Hepatocyte (in vitro differentiated cells): ENCODE measurements at regions not wholly inside any gene's neighbourhood (a gene's known extent, or its start where the extent isn't known, plus 50 kb on each side); places are given as distances from the start of the nearest gene placed in this dataset. TPM values are rescaled to one million over a fixed set of nuclear protein-coding genes. Genes with fewer than 3 reads are reported as not detected.
A peak's percentile ranks its signal among the peaks of the same experiment; 100 is the strongest.
"Not testable (repeated sequence)": the region's sequence is repeated elsewhere in the genome, so short reads cannot be mapped to it uniquely, and the experiment has no call there.

ENCODE experiments used
- DNase-seq: peaks from one replicate; pipeline ENCODE4 v3.0.0-alpha.2; 2016; ENCODE audit warnings: low spot score
- H2AFZ ChIP-seq: fragments of 200-600 bp; sonication (generic); 2 replicates; pipeline ENCODE4 v1.6.0; 2016; ENCODE audit warnings: antibody characterized with exemption, mild to moderate bottlenecking
- H3K27ac ChIP-seq: fragments of 200-600 bp; sonication (generic); 2 replicates; pipeline ENCODE4 v1.5.1; 2016; ENCODE audit warnings: mild to moderate bottlenecking
- H3K27me3 ChIP-seq: fragments of 200-600 bp; sonication (generic); 2 replicates; pipeline ENCODE4 v1.6.1; 2016
- H3K36me3 ChIP-seq: fragments of 200-600 bp; sonication (generic); replicated peaks from 2 replicates; pipeline ENCODE4 v1.5.1; 2016; ENCODE audit warnings: low read depth; ENCODE audit not compliant: insufficient read depth
- H3K4me1 ChIP-seq: fragments of 200-600 bp; sonication (generic); 2 replicates; pipeline ENCODE4 v1.5.1; 2016; ENCODE audit warnings: mild to moderate bottlenecking, moderate library complexity; ENCODE audit not compliant: insufficient read depth
- H3K4me2 ChIP-seq: fragments of 200-600 bp; sonication (generic); 2 replicates; pipeline ENCODE4 v1.6.0; 2016
- H3K4me3 ChIP-seq: fragments of 200-600 bp; sonication (generic); 2 replicates; pipeline ENCODE4 v1.5.1; 2016; ENCODE audit warnings: mild to moderate bottlenecking
- H3K79me2 ChIP-seq: fragments of 200-600 bp; sonication (generic); 2 replicates; pipeline ENCODE4 v1.6.0; 2017; ENCODE audit warnings: mild to moderate bottlenecking
- H3K9me2 ChIP-seq: fragments of 200-600 bp; sonication (generic); replicated peaks from 2 replicates; pipeline ENCODE4 v1.6.0; 2017; ENCODE audit warnings: mild to moderate bottlenecking; ENCODE audit not compliant: insufficient read depth
- H3K9me3 ChIP-seq: fragments of 200-600 bp; sonication (generic); 2 replicates; pipeline ENCODE4 v1.5.1; 2016; ENCODE audit warnings: low read depth, mild to moderate bottlenecking
- H4K20me1 ChIP-seq: fragments of 200-600 bp; sonication (generic); 2 replicates; pipeline ENCODE4 v1.6.0; 2016; ENCODE audit warnings: mild to moderate bottlenecking; ENCODE audit not compliant: insufficient read depth, poor library complexity, severe bottlenecking
- WGBS: methylation state at CpG from one replicate; pipeline ENCODE4 v1.1.6; 2016; ENCODE audit warnings: low lambda C conversion rate; ENCODE audit errors: missing lambda C conversion rate; 5-methylcytosine and 5-hydroxymethylcytosine counted together
- small RNA-seq: library from RNA; depleted of rRNA; stranded (forward); fragments of <200 nt; gene quantifications from one replicate; pipeline ENCODE3, GENCODE V24; 2014

- H4K20me1 ChIP-seq, H3K4me1 ChIP-seq, H3K27me3 ChIP-seq, H3K4me2 ChIP-seq, H3K36me3 ChIP-seq, DNase-seq, H3K9me3 ChIP-seq, H3K9me2 ChIP-seq, H3K79me2 ChIP-seq, H3K4me3 ChIP-seq, H2AFZ ChIP-seq, H3K27ac ChIP-seq: not testable (repeated sequence)
- 85% methylated on average over 5 of the region's 5 CpGs for WGBS
Measured at GRCh38 chr1:149423122-149423521, 51.7 kb upstream of the NBPF19 start.

Small RNA genes in the stretch of these regions (small RNA-seq; reads per million reads assigned to genes)
- gene RF00100 (1,681 reads per million, percentile 99 among the genes with 10 or more reads in this experiment), gene RNU1-59P (not detected)
